ENCODE measurements at regions not wholly inside any gene's neighbourhood (a gene's known extent, or its start where the extent isn't known, plus 50 kb on each side); places are given as distances from the start of the nearest gene placed in this dataset.

DNA sequence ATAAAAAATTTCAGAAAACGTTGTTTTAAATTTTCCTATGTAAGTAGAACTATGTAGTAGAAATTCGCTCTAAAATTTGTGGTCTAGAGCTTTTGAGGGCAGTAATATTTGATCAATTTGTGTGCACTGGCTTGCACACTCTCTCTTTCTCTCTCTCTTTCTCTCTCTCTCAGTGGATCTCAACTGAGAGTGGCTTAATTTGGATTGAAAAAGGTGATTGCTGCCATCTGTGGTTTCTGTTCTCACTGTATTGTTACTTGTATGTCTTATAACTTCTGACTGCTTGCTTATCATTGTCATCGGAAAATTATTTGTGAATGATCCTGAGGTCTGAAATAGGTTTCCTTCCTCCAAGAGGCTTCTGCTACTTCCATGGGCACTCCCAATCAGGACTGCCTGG lies 368.2 kb downstream of the KCTD16 start:
- no peaks in the 10 kb centered on the region for H3K36me3 Mint-ChIP-seq (ENCODE audit: low read depth)
- no peak for ATAC-seq (replicated peaks)
- H3K27ac Mint-ChIP-seq = no peak overlapping the region
- H3K27me3 Mint-ChIP-seq = no peaks in the 10 kb centered on the region
- H3K4me1 Mint-ChIP-seq = no peaks in the 10 kb centered on the region
- H3K4me3 Mint-ChIP-seq = no peak overlapping the region
- peaks cover 7% of the 10 kb centered on the region for H3K9me3 Mint-ChIP-seq

Measured in activated T-helper 17 cell treated with anti-CD3 and anti-CD28 coated beads, Interleukin-2, amount 50 U/mL, for 72 hours (primary cell).